Panc1 (cell line): ENCODE measurements at regions not wholly inside any gene's neighbourhood (a gene's known extent, or its start where the extent isn't known, plus 50 kb on each side); places are given as distances from the start of the nearest gene placed in this dataset.
"Not testable (repeated sequence)": the region's sequence is repeated elsewhere in the genome, so short reads cannot be mapped to it uniquely, and the experiment has no call there.

Source experiments
- ATAC-seq: fragments of 200-7000 bp; cut with Tn5 transposase; 2 replicates; pipeline ENCODE4 v1.9.1; 2020; ENCODE audit warnings: mild to moderate bottlenecking, moderate library complexity
- BruUV-seq: library from RNA; stranded (reverse); fragments of 400-500 nt; replicated peaks from 2 replicates; lab custom pipeline; 2021; lab: Mats Ljungman, UMichigan
- CTCF ChIA-PET: fragments of 300-600 bp; sonication (Branson Sonifier 250); formaldehyde crosslinking; loops from one replicate; lab custom pipeline; 2022; ENCODE audit warnings: antibody characterized with exemption; lab: Charles Lee
- POLR2A ChIA-PET: fragments of 300-600 bp; sonication (Branson Sonifier 250); formaldehyde crosslinking; loops from one replicate; lab custom pipeline; 2022; ENCODE audit warnings: antibody characterized with exemption; lab: Charles Lee
- DNase-seq: peaks from one replicate; pipeline ENCODE4 v3.0.0-alpha.2; 2010; ENCODE audit warnings: low read depth, low spot score
- H3K27ac ChIP-seq: 2 replicates; pipeline ENCODE4 v1.5.1; 2011; ENCODE audit warnings: mild to moderate bottlenecking, low read length, inconsistent platforms
- H3K27me3 ChIP-seq: fragments of 200-500 bp; sonication (Bioruptor generic); 2 replicates; pipeline ENCODE4 v1.6.0; 2014; ENCODE audit warnings: low read length, inconsistent platforms; ENCODE audit not compliant: control insufficient read depth, insufficient read depth
- H3K36me3 ChIP-seq: fragments of 200-500 bp; sonication (Bioruptor generic); 2 replicates; pipeline ENCODE4 v1.5.1; 2014; ENCODE audit warnings: inconsistent platforms, mild to moderate bottlenecking, low read length, moderate library complexity; ENCODE audit not compliant: control insufficient read depth, insufficient read depth
- H3K4me1 ChIP-seq: 2 replicates; pipeline ENCODE4 v1.5.1; 2011; ENCODE audit warnings: inconsistent platforms, mild to moderate bottlenecking, low read length, moderate library complexity; ENCODE audit not compliant: control insufficient read depth, insufficient read depth
- H3K4me3 ChIP-seq, 2 experiments: 2 replicates each; pipeline ENCODE4 v1.5.1; 2011 to 2012; ENCODE audit warnings: low read depth in 2 of 2, low read length in 2 of 2, mild to moderate bottlenecking in 2 of 2, inconsistent platforms in 1 of 2, moderate library complexity in 1 of 2
- H3K9me3 ChIP-seq: fragments of 200-500 bp; sonication (Bioruptor generic); 2 replicates; pipeline ENCODE4 v1.5.1; 2014; ENCODE audit warnings: low read depth, mild to moderate bottlenecking, inconsistent platforms, low read length, moderate library complexity; ENCODE audit not compliant: control insufficient read depth, insufficient read depth
- POLR2AphosphoS5 ChIP-seq: IDR thresholded peaks from 2 replicates; pipeline ENCODE4 v1.6.1; 2012; ENCODE audit warnings: mild to moderate bottlenecking, low read depth, low read length, moderate library complexity
- SIN3A ChIP-seq: IDR thresholded peaks from 2 replicates; pipeline ENCODE4 v1.6.1; 2012; ENCODE audit warnings: low read depth, mild to moderate bottlenecking, low read length, moderate library complexity, borderline replicate concordance; ENCODE audit not compliant: insufficient read depth
- in situ Hi-C: cut with HindIII; loops from 2 replicates; pipeline ENCODE4 v1.10.0; 2016; ENCODE audit warnings: low sequenced_read_pairs, low pct_unique_long_range_greater_than_20kb
- intact Hi-C: fragments of 100-400 bp; cut with micrococcal nuclease; formaldehyde crosslinking; loops from one replicate; pipeline ENCODE4 v1.10.0; 2022; ENCODE audit not compliant: unreplicated experiment
- TF ChIP-seq, protein P1 (sequence below): fragments of 450-650 bp; IDR thresholded peaks from 2 replicates; pipeline ENCODE4 v1.5.1; 2017; ENCODE audit warnings: mild to moderate bottlenecking
- TF ChIP-seq, protein P2 (sequence below), 2 experiments: IDR thresholded peaks; 2 replicates each; pipeline ENCODE4 v1.6.1; 2011 to 2012; ENCODE audit warnings: low read depth in 2 of 2, control low read depth in 1 of 2, low read length in 1 of 2, mild to moderate bottlenecking in 1 of 2, moderate library complexity in 1 of 2; ENCODE audit not compliant: insufficient read depth in 1 of 2

DNA sequence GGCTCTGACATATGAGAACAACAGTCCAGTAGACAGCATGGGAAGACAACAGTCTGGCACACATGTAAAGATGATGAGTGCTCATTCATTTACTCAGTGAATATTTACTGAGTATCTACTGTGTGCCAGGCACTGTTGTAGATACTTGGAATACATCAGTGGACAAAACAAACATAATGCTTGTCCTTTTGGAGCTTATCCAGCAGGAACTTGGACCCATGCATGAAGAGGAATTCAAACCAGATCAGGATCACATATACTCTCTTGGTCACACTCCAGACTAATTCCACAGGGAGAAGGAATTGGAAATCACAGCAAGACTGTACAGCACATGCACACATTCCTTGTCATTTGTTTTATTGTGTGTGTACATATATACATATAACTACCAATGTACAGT, 217.6 kb upstream of the TTC29 start:
- intact Hi-C loops: no loop called here

DNA sequence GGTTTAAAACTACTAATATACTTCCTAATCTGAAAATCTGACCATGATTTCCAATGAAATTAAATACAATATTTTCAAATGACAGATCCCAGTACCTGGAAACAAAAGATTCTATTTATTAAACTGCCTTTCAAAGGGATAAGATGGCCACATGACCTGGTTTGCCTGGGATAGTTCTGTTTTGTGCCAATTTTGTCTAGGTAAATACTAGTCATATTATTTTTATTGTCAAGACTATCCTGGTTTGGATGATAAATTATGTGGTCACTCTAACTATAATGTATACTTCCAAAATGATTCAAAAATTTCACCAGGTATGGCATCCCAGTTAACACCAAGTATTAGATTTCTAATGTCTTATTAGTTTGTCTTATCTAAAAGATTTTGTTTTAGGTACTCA, 222.5 kb upstream of the TTC29 start:
- ATAC-seq, BruUV-seq, DNase-seq, in situ Hi-C loops, CTCF ChIA-PET, intact Hi-C loops, H3K9me3 ChIP-seq, H3K4me1 ChIP-seq, H3K27me3 ChIP-seq, H3K36me3 ChIP-seq, H3K4me3 ChIP-seq, POLR2A ChIA-PET, H3K27ac ChIP-seq: not testable (repeated sequence)

More for the DNA sequence above, 217.6 kb upstream of the TTC29 start:
- no TSS peak for BruUV-seq
- Histone ChIP-seq H3K27ac (no peak overlapping the region), H3K4me1 (no peaks in the 10 kb centered on the region), H3K9me3 (no peaks in the 10 kb centered on the region), H3K4me3 (no peak overlapping the region), H3K27me3 (peaks cover 5% of the 10 kb centered on the region; the same call in 1 of the 2 replicates), H3K36me3 (no peaks in the 10 kb centered on the region)
- no peak for TF ChIP-seq SIN3A
- TF ChIP-seq, protein P1, sequence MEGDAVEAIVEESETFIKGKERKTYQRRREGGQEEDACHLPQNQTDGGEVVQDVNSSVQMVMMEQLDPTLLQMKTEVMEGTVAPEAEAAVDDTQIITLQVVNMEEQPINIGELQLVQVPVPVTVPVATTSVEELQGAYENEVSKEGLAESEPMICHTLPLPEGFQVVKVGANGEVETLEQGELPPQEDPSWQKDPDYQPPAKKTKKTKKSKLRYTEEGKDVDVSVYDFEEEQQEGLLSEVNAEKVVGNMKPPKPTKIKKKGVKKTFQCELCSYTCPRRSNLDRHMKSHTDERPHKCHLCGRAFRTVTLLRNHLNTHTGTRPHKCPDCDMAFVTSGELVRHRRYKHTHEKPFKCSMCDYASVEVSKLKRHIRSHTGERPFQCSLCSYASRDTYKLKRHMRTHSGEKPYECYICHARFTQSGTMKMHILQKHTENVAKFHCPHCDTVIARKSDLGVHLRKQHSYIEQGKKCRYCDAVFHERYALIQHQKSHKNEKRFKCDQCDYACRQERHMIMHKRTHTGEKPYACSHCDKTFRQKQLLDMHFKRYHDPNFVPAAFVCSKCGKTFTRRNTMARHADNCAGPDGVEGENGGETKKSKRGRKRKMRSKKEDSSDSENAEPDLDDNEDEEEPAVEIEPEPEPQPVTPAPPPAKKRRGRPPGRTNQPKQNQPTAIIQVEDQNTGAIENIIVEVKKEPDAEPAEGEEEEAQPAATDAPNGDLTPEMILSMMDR: no peak
- DNase-seq (no peak), ATAC-seq (no peak)
- ChIA-PET POLR2A (no interaction called here), CTCF (interaction anchor here (1.2 kb wide), 1 partner anchor 427 kb away, joined by 3 read pairs; no protein-coding TSS in a partner anchor)
- in situ Hi-C loops: no loop called here

DNA sequence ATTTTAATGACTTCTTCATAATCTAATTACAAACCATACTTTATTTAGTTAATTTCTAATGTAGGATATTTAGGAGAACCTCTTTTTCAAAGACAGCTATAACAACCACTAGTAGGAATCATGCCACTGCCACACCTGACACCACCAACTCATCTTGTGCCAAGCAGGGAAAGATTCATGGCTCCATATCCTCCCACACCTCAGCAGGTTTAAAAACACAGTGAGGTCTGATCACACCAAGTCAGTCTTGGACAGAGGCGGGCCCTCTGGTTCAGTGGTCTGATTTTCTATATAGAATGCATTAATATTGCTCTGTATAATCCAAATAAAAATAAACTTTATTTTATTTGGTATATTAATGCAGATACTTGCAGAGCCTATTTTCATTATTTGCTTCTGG, 227.7 kb upstream of the TTC29 start:
- H3K9me3 ChIP-seq: no peaks in the 10 kb centered on the region
- no peak overlapping the region for H3K4me3 ChIP-seq
- in situ Hi-C loops (no loop called here), intact Hi-C loops (no loop called here)
- no peak for ATAC-seq
- BruUV-seq: no TSS peak
- H3K4me1 ChIP-seq: no peaks in the 10 kb centered on the region
- no peak overlapping the region for H3K27ac ChIP-seq
- POLR2A ChIA-PET: no interaction called here
- no peaks in the 10 kb centered on the region for H3K27me3 ChIP-seq
- H3K36me3 ChIP-seq: no peaks in the 10 kb centered on the region
- no peak for DNase-seq
- CTCF ChIA-PET: no interaction called here
- TF ChIP-seq, protein P2, sequence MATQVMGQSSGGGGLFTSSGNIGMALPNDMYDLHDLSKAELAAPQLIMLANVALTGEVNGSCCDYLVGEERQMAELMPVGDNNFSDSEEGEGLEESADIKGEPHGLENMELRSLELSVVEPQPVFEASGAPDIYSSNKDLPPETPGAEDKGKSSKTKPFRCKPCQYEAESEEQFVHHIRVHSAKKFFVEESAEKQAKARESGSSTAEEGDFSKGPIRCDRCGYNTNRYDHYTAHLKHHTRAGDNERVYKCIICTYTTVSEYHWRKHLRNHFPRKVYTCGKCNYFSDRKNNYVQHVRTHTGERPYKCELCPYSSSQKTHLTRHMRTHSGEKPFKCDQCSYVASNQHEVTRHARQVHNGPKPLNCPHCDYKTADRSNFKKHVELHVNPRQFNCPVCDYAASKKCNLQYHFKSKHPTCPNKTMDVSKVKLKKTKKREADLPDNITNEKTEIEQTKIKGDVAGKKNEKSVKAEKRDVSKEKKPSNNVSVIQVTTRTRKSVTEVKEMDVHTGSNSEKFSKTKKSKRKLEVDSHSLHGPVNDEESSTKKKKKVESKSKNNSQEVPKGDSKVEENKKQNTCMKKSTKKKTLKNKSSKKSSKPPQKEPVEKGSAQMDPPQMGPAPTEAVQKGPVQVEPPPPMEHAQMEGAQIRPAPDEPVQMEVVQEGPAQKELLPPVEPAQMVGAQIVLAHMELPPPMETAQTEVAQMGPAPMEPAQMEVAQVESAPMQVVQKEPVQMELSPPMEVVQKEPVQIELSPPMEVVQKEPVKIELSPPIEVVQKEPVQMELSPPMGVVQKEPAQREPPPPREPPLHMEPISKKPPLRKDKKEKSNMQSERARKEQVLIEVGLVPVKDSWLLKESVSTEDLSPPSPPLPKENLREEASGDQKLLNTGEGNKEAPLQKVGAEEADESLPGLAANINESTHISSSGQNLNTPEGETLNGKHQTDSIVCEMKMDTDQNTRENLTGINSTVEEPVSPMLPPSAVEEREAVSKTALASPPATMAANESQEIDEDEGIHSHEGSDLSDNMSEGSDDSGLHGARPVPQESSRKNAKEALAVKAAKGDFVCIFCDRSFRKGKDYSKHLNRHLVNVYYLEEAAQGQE (IDR thresholded peaks at IDR 0.05; ENCODE audit: insufficient read depth in 1 of 2, low read depth in 2 of 2, low read length in 1 of 2): no peak
- TF ChIP-seq POLR2AphosphoS5: no peak
